ENCODE measurements at regions not wholly inside any gene's neighbourhood (a gene's known extent, or its start where the extent isn't known, plus 50 kb on each side); places are given as distances from the start of the nearest gene placed in this dataset.
"Not testable (repeated sequence)": the region's sequence is repeated elsewhere in the genome, so short reads cannot be mapped to it uniquely, and the experiment has no call there.

DNA sequence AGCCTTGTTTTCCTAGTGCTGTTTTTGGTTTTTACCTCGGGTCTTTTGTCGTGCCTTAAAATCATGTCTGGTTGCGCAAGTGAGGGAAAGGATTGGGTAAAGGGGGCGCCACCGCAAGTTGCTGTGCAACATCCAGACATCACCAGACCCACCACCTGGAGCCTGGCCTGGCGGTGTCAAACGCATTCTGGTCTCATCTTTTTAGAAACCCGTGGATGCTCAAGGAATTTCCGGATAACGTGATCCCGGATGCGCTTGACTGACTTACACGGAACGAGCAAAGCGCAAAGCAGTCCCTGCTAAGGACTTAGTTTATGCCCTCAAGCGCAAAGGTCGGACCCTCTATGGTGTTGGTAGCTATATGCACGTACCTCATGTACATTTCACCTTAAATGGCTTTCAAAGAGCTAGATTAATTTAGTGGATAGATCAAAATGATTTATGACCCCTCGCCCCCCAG lies 105.2 kb downstream of the OR2B2 start:
- Histone ChIP-seq H3K27ac (peak overlapping the region in 2 of 4 donors; percentile 64 to 68), H3K4me3 (peak overlapping the region in 3 of 4 donors; percentile 15 to 42 (median 22)), H3K27me3 (peaks cover 0 to 62% (median 13%) of the 10 kb centered on the region in 4 donors), H3K9me3 (no peaks in the 10 kb centered on the region), H3K4me1 (peaks cover 0 to 5% (median 0%) of the 10 kb centered on the region in 3 donors), H3K36me3 (no peaks in the 10 kb centered on the region)
- DNase-seq, result no peak
- 6 to 8% methylated on average over 19 of the region's 19 CpGs for WGBS, 2 donors
- intact Hi-C loops (cut with DNase I), result no loop called here
- no peak for FAIRE-seq
- TF ChIP-seq, protein P1, sequence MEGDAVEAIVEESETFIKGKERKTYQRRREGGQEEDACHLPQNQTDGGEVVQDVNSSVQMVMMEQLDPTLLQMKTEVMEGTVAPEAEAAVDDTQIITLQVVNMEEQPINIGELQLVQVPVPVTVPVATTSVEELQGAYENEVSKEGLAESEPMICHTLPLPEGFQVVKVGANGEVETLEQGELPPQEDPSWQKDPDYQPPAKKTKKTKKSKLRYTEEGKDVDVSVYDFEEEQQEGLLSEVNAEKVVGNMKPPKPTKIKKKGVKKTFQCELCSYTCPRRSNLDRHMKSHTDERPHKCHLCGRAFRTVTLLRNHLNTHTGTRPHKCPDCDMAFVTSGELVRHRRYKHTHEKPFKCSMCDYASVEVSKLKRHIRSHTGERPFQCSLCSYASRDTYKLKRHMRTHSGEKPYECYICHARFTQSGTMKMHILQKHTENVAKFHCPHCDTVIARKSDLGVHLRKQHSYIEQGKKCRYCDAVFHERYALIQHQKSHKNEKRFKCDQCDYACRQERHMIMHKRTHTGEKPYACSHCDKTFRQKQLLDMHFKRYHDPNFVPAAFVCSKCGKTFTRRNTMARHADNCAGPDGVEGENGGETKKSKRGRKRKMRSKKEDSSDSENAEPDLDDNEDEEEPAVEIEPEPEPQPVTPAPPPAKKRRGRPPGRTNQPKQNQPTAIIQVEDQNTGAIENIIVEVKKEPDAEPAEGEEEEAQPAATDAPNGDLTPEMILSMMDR (IDR thresholded peaks at IDR 0.05), result no peak
- ATAC-seq, result no peak

- TF ChIP-seq, protein P1 (IDR thresholded peaks at IDR 0.05), result no peak
- H3K4me1 ChIP-seq, result peaks cover 0 to 5% (median 0%) of the 10 kb centered on the region in 3 donors
- no peak overlapping the region for H3K4me3 ChIP-seq
- WGBS, 2 donors, result 73 to 84% methylated on average over 2 of the region's 2 CpGs
- no peak for FAIRE-seq
- no peaks in the 10 kb centered on the region for H3K9me3 ChIP-seq
- peaks cover 0 to 57% (median 12%) of the 10 kb centered on the region in 4 donors for H3K27me3 ChIP-seq
- H3K36me3 ChIP-seq, result no peaks in the 10 kb centered on the region
- intact Hi-C loops (cut with DNase I), result no loop called here
- H3K27ac ChIP-seq, result no peak overlapping the region
- ATAC-seq, result no peak
- no peak for DNase-seq
Observed at GRCh38 chr6:27805347-27805746, 106.8 kb downstream of the OR2B2 start.

DNA sequence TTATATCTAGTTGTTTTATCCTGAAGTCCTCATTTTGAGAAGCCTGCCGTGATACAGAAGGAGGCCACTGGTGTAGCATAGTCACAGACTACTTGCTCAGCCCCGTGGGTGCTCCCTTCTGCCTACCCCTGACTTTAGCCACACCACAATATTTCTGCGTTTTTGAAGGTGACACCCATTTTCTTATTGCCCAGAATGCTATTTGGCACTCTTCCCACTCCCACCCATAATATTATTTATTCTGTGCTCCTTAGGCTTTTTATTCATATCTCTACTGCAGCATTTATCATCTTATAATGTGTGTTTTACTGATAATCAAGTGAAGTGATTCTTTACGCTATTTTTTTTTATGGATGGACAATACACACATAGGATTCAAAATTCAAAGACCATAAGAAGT lies 107.3 kb downstream of the OR2B2 start:
- ATAC-seq, result no peak
- FAIRE-seq, result no peak
- no peaks in the 10 kb centered on the region for H3K9me3 ChIP-seq
- peaks cover 0 to 52% (median 12%) of the 10 kb centered on the region in 4 donors for H3K27me3 ChIP-seq
- H3K4me1 ChIP-seq, result peaks cover 0 to 5% (median 0%) of the 10 kb centered on the region in 3 donors
- H3K27ac ChIP-seq, result no peak overlapping the region
- TF ChIP-seq, protein P1 (IDR thresholded peaks at IDR 0.05), result no peak
- WGBS, 2 donors, result 60 to 72% methylated on average over 4 of the region's 4 CpGs
- no peak overlapping the region for H3K4me3 ChIP-seq
- intact Hi-C loops (cut with DNase I), result no loop called here
- no peaks in the 10 kb centered on the region for H3K36me3 ChIP-seq
- no peak for DNase-seq

GRCh38 chr6:27800731-27801373 lies 111.3 kb downstream of the OR2B2 start:
- Histone ChIP-seq H3K36me3 (no peaks in the 10 kb centered on the region), H3K9me3 (no peaks in the 10 kb centered on the region), H3K27me3 (peaks cover 0 to 33% (median 5%) of the 10 kb centered on the region in 4 donors), H3K4me1 (no peaks in the 10 kb centered on the region), H3K4me3 (no peak overlapping the region), H3K27ac (no peak overlapping the region)
- DNase-seq (no peak), ATAC-seq (no peak), FAIRE-seq (no peak)
- intact Hi-C loops (cut with DNase I), result no loop called here
- 67 to 77% methylated on average over 2 of the region's 2 CpGs for WGBS, 2 donors
- TF ChIP-seq, protein P1 (IDR thresholded peaks at IDR 0.05), result no peak

- FAIRE-seq (no peak), DNase-seq (no peak), ATAC-seq (no peak)
- Histone ChIP-seq H3K27me3 (peaks cover 0 to 21% (median 5%) of the 10 kb centered on the region in 4 donors), H3K4me3 (no peak overlapping the region), H3K4me1 (no peaks in the 10 kb centered on the region), H3K27ac (no peak overlapping the region), H3K9me3 (no peaks in the 10 kb centered on the region), H3K36me3 (no peaks in the 10 kb centered on the region)
- intact Hi-C loops (cut with DNase I), result no loop called here
- TF ChIP-seq, protein P1 (IDR thresholded peaks at IDR 0.05), result no peak
- WGBS, 2 donors, result 60 to 71% methylated on average over 1 of the region's 1 CpG
Observed at GRCh38 chr6:27797960-27798359, 114.2 kb downstream of the OR2B2 start.

- ATAC-seq; FAIRE-seq; H3K4me3 ChIP-seq; intact Hi-C loops (cut with DNase I); H3K4me1 ChIP-seq; H3K27ac ChIP-seq; H3K36me3 ChIP-seq; H3K9me3 ChIP-seq; DNase-seq: not testable (repeated sequence)
- WGBS, 2 donors, result 60 to 90% methylated on average over 8 of the region's 8 CpGs
- peaks cover 0 to 19% (median 2%) of the 10 kb centered on the region in 4 donors for H3K27me3 ChIP-seq
Observed at GRCh38 chr6:27796736-27797481, 115.3 kb downstream of the OR2B2 start.

Measured in pancreas (tissue), 10 donors.